H9 (cell line): ENCODE measurements at regions not wholly inside any gene's neighbourhood (a gene's known extent, or its start where the extent isn't known, plus 50 kb on each side); places are given as distances from the start of the nearest gene placed in this dataset.

Experiments
- DNase-seq: peaks from one replicate; pipeline ENCODE4 v3.0.0-alpha.2; 2017
- H2AFZ ChIP-seq: one replicate; pipeline ENCODE4 v1.6.1; 2013; ENCODE audit warnings: mild to moderate bottlenecking, low read length, control low read depth, moderate library complexity
- H2AK5ac ChIP-seq: 2 replicates; pipeline ENCODE4 v1.6.1; 2013; ENCODE audit warnings: low read length, control low read depth, mixed read lengths; ENCODE audit not compliant: insufficient read length
- H2BK120ac ChIP-seq: one replicate; pipeline ENCODE4 v1.6.1; 2013; ENCODE audit warnings: low read depth, mild to moderate bottlenecking, low read length, control low read depth, inconsistent platforms; ENCODE audit not compliant: poor library complexity, severe bottlenecking
- H2BK12ac ChIP-seq: 2 replicates; pipeline ENCODE4 v1.6.1; 2013; ENCODE audit warnings: low read length, control low read depth, mixed read lengths, low read depth; ENCODE audit not compliant: insufficient read length
- H2BK15ac ChIP-seq: 2 replicates; pipeline ENCODE4 v1.6.1; 2013; ENCODE audit warnings: low read depth, low read length, control low read depth
- H2BK20ac ChIP-seq: one replicate; pipeline ENCODE4 v1.6.1; 2013; ENCODE audit warnings: low read depth, mild to moderate bottlenecking, low read length, control low read depth, inconsistent platforms; ENCODE audit not compliant: poor library complexity, severe bottlenecking
- H2BK5ac ChIP-seq: 2 replicates; pipeline ENCODE4 v1.6.1; 2013; ENCODE audit warnings: low read length, control low read depth, mixed read lengths; ENCODE audit not compliant: insufficient read length
- H3K14ac ChIP-seq: 2 replicates; pipeline ENCODE4 v1.6.1; 2013; ENCODE audit warnings: low read length, control low read depth; ENCODE audit not compliant: insufficient read depth
- H3K18ac ChIP-seq: 2 replicates; pipeline ENCODE4 v1.6.1; 2013; ENCODE audit warnings: low read depth, mild to moderate bottlenecking, mixed read lengths, low read length, control low read depth; ENCODE audit not compliant: insufficient read length
- H3K23ac ChIP-seq: 2 replicates; pipeline ENCODE4 v1.6.1; 2013; ENCODE audit warnings: low read length, control low read depth, mixed read lengths, low read depth; ENCODE audit not compliant: insufficient read length
- H3K23me2 ChIP-seq: 2 replicates; pipeline ENCODE4 v1.6.1; 2013; ENCODE audit warnings: low read depth, mild to moderate bottlenecking, mixed read lengths, low read length, control low read depth; ENCODE audit not compliant: insufficient read length, poor library complexity, severe bottlenecking
- H3K27ac ChIP-seq: 2 replicates; pipeline ENCODE4 v1.5.1; 2013; ENCODE audit warnings: low read length, control low read depth, mixed read lengths, low read depth; ENCODE audit not compliant: insufficient read length
- H3K27me3 ChIP-seq: 2 replicates; pipeline ENCODE4 v1.6.1; 2013; ENCODE audit warnings: low read length, control low read depth, inconsistent platforms; ENCODE audit not compliant: insufficient read depth
- H3K4ac ChIP-seq: 2 replicates; pipeline ENCODE4 v1.6.1; 2013; ENCODE audit warnings: low read depth, mild to moderate bottlenecking, control low read depth, inconsistent platforms, low read length, moderate library complexity
- H3K4me1 ChIP-seq: 2 replicates; pipeline ENCODE4 v1.6.1; 2013; ENCODE audit warnings: low read length, control low read depth, inconsistent platforms; ENCODE audit not compliant: insufficient read depth
- H3K4me2 ChIP-seq: 2 replicates; pipeline ENCODE4 v1.6.1; 2013; ENCODE audit warnings: low read length, control low read depth, mixed read lengths; ENCODE audit not compliant: insufficient read length, insufficient read depth
- H3K56ac ChIP-seq: 2 replicates; pipeline ENCODE4 v1.6.1; 2013; ENCODE audit warnings: low read depth, mild to moderate bottlenecking, mixed read lengths, low read length, control low read depth; ENCODE audit not compliant: insufficient read length
- H3K79me1 ChIP-seq: 2 replicates; pipeline ENCODE4 v1.6.1; 2013; ENCODE audit warnings: low read depth, mild to moderate bottlenecking, moderate library complexity, low read length, control low read depth, inconsistent platforms; ENCODE audit not compliant: insufficient read depth, poor library complexity, severe bottlenecking
- H3K79me2 ChIP-seq: 2 replicates; pipeline ENCODE4 v1.6.1; 2013; ENCODE audit warnings: low read length, control low read depth, inconsistent platforms; ENCODE audit not compliant: insufficient read depth
- H3K9ac ChIP-seq: 2 replicates; pipeline ENCODE4 v1.6.1; 2013; ENCODE audit warnings: low read length, control low read depth, mixed read lengths; ENCODE audit not compliant: insufficient read length; ENCODE audit errors: extremely low read depth
- H3K9me3 ChIP-seq: one replicate; pipeline ENCODE4 v1.6.1; 2013; ENCODE audit warnings: low read depth, low read length, inconsistent platforms; ENCODE audit not compliant: control insufficient read depth
- H3T11ph ChIP-seq: one replicate; pipeline ENCODE4 v1.6.1; 2013; ENCODE audit warnings: mild to moderate bottlenecking, low read length, control low read depth, inconsistent platforms
- H4K20me1 ChIP-seq: one replicate; pipeline ENCODE4 v1.6.1; 2013; ENCODE audit not compliant: control insufficient read depth, insufficient read length, insufficient read depth
- H4K5ac ChIP-seq: 2 replicates; pipeline ENCODE4 v1.6.1; 2013; ENCODE audit warnings: low read depth, mild to moderate bottlenecking, mixed read lengths, low read length, control low read depth; ENCODE audit not compliant: insufficient read length
- H4K8ac ChIP-seq: replicated peaks from 2 replicates; pipeline ENCODE4 v1.6.1; 2013; ENCODE audit warnings: low read length, control low read depth, mixed read lengths, low read depth; ENCODE audit not compliant: insufficient read length
- H4K91ac ChIP-seq: 2 replicates; pipeline ENCODE4 v1.6.1; 2013; ENCODE audit warnings: low read depth, mild to moderate bottlenecking, moderate library complexity, mixed read lengths, low read length, control low read depth; ENCODE audit not compliant: insufficient read length
- H3K27ac Mint-ChIP-seq, 3 experiments: 2 replicates in 2 of 3; 3 replicates in 1 of 3; pipeline ENCODE4 v1.8.0; 2020 to 2021; ENCODE audit warnings: mixed read lengths in 3 of 3, mild to moderate bottlenecking in 1 of 3, moderate library complexity in 1 of 3
- H3K27me3 Mint-ChIP-seq: 2 replicates; pipeline ENCODE4 v1.8.0; 2021; ENCODE audit warnings: low read depth, mild to moderate bottlenecking, moderate library complexity, mixed read lengths
- H3K36me3 Mint-ChIP-seq, 3 experiments: 2 replicates in 2 of 3; 3 replicates in 1 of 3; pipeline ENCODE4 v1.8.0; 2020 to 2021; ENCODE audit warnings: low read depth in 3 of 3, mixed read lengths in 3 of 3; ENCODE audit not compliant: insufficient read depth in 1 of 3
- H3K4me1 Mint-ChIP-seq, 2 experiments: 2 replicates each; pipeline ENCODE4 v1.8.0; 2020; ENCODE audit warnings: mixed read lengths in 2 of 2
- H3K4me3 Mint-ChIP-seq, 2 experiments: 2 replicates in 1 of 2; 3 replicates in 1 of 2; pipeline ENCODE4 v1.8.0; 2020 to 2021; ENCODE audit warnings: mild to moderate bottlenecking in 2 of 2, mixed read lengths in 2 of 2, moderate library complexity in 1 of 2
- H3K9me3 Mint-ChIP-seq, 2 experiments: 2 replicates in 1 of 2; 3 replicates in 1 of 2; pipeline ENCODE4 v1.8.0; 2020; ENCODE audit warnings: mild to moderate bottlenecking in 2 of 2, mixed read lengths in 2 of 2, moderate library complexity in 1 of 2
- WGBS: extraction: QIAGEN DNeasy Blood & Tissue Kit; methylation state at CpG from one replicate; pipeline ENCODE4 v1.1.7; 2013; ENCODE audit warnings: missing lambda C conversion rate, low lambda C conversion rate, mixed read lengths; ENCODE audit not compliant: insufficient read length; ENCODE audit errors: extremely low coverage; 5-methylcytosine and 5-hydroxymethylcytosine counted together
- TF ChIP-seq, protein P1 (sequence below): fragments of 200-600 bp; sonication (generic); conservative IDR thresholded peaks from 3 replicates; pipeline ENCODE4 v1.8.0; 2021; ENCODE audit warnings: antibody characterized with exemption, mild to moderate bottlenecking

DNA sequence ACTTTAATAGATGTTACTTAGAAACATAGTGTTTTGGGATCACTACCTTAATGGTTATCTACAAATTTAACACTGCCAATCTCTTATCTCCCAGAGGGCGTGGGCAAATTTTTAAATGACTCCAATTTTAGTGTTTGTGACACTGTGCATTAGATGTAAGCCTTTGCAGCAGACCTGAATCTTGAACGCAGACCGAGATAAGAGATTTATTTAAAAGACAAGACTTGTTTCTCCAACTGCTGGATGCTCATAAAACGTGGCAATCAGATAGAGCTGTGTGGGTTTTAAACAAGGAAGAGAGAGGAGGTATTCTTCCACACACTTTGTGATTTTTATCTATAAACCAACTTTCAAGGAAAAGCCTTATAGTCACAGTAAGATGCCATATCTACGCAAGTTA, 252.5 kb upstream of the NR3C2 start:
- H3K27ac ChIP-seq, result no peak overlapping the region
- H3K36me3 Mint-ChIP-seq, result no peaks in the 10 kb centered on the region
- H3K4ac ChIP-seq, result no peak overlapping the region
- H3K56ac ChIP-seq, result no peak overlapping the region
- DNase-seq, result no peak
- no peak overlapping the region for H3K9ac ChIP-seq
- H3K9me3 ChIP-seq, result no peaks in the 10 kb centered on the region
- WGBS, result no CpG with 5 or more reads among the region's 5 CpGs
- H3K23me2 ChIP-seq, result no peaks in the 10 kb centered on the region
- H3T11ph ChIP-seq, result no peak overlapping the region
- no peak overlapping the region for H3K4me2 ChIP-seq
- no peaks in the 10 kb centered on the region for H3K27me3 ChIP-seq
- no peaks in the 10 kb centered on the region; a peak in 1 of 5 replicates for H3K9me3 Mint-ChIP-seq
- H2AFZ ChIP-seq, result no peak overlapping the region
- H2AK5ac ChIP-seq, result no peak overlapping the region
- no peak overlapping the region for H3K14ac ChIP-seq
- H3K79me2 ChIP-seq, result no peaks in the 10 kb centered on the region
- H3K4me1 ChIP-seq, result no peaks in the 10 kb centered on the region
- H3K18ac ChIP-seq, result no peak overlapping the region
- H3K79me1 ChIP-seq, result no peaks in the 10 kb centered on the region
- H2BK20ac ChIP-seq, result no peak overlapping the region
- H4K20me1 ChIP-seq, result no peaks in the 10 kb centered on the region
- no peak overlapping the region for H2BK5ac ChIP-seq
- no peaks in the 10 kb centered on the region for H3K27me3 Mint-ChIP-seq
- TF ChIP-seq, protein P1, sequence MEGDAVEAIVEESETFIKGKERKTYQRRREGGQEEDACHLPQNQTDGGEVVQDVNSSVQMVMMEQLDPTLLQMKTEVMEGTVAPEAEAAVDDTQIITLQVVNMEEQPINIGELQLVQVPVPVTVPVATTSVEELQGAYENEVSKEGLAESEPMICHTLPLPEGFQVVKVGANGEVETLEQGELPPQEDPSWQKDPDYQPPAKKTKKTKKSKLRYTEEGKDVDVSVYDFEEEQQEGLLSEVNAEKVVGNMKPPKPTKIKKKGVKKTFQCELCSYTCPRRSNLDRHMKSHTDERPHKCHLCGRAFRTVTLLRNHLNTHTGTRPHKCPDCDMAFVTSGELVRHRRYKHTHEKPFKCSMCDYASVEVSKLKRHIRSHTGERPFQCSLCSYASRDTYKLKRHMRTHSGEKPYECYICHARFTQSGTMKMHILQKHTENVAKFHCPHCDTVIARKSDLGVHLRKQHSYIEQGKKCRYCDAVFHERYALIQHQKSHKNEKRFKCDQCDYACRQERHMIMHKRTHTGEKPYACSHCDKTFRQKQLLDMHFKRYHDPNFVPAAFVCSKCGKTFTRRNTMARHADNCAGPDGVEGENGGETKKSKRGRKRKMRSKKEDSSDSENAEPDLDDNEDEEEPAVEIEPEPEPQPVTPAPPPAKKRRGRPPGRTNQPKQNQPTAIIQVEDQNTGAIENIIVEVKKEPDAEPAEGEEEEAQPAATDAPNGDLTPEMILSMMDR, result no peak
- no peak overlapping the region for H3K27ac Mint-ChIP-seq
- H3K4me3 Mint-ChIP-seq, result no peak overlapping the region
- H2BK15ac ChIP-seq, result no peak overlapping the region
- no peak overlapping the region for H3K23ac ChIP-seq
- no peak overlapping the region for H4K8ac ChIP-seq
- H2BK120ac ChIP-seq, result no peak overlapping the region
- no peak overlapping the region for H4K91ac ChIP-seq
- no peaks in the 10 kb centered on the region for H3K4me1 Mint-ChIP-seq
- H4K5ac ChIP-seq, result no peak overlapping the region
- H2BK12ac ChIP-seq, result no peak overlapping the region
